ENCODE measurements at regions not wholly inside any gene's neighbourhood (a gene's known extent, or its start where the extent isn't known, plus 50 kb on each side); places are given as distances from the start of the nearest gene placed in this dataset.

- no peak for DNase-seq (ENCODE audit: low read depth)
- no peak for TF ChIP-seq CTCF (IDR thresholded peaks at IDR 0.05; ENCODE audit: low read length, missing control alignments)
- no peak overlapping the region for H3K4me3 ChIP-seq (replicated peaks; ENCODE audit: low read depth, low read length)
Measured at GRCh38 chr3:170749185-170749584, 120.8 kb downstream of the RPL22L1 start.

- H3K4me3 ChIP-seq (replicated peaks; ENCODE audit: low read depth, low read length), result no peak overlapping the region
- no peak for DNase-seq (ENCODE audit: low read depth)
- no peak for TF ChIP-seq CTCF (IDR thresholded peaks at IDR 0.05; ENCODE audit: low read length, missing control alignments)
Measured at GRCh38 chr3:170746175-170746942, 123.6 kb downstream of the RPL22L1 start.

GRCh38 chr3:170745211-170745718 is 124.7 kb downstream of the RPL22L1 start:
- peak; percentile 70 for DNase-seq (ENCODE audit: low read depth)
- no peak for TF ChIP-seq CTCF (IDR thresholded peaks at IDR 0.05; ENCODE audit: low read length, missing control alignments)
- no peak overlapping the region for H3K4me3 ChIP-seq (replicated peaks; ENCODE audit: low read depth, low read length)

- DNase-seq (ENCODE audit: low read depth), result no peak
- no peak for TF ChIP-seq CTCF (IDR thresholded peaks at IDR 0.05; ENCODE audit: low read length, missing control alignments)
- no peak overlapping the region for H3K4me3 ChIP-seq (replicated peaks; ENCODE audit: low read depth, low read length)
Measured at GRCh38 chr3:170741756-170742529, 128.1 kb downstream of the RPL22L1 start.

GRCh38 chr3:170740726-170741591 is 129.0 kb downstream of the RPL22L1 start:
- H3K4me3 ChIP-seq (replicated peaks; ENCODE audit: low read depth, low read length), result no peak overlapping the region
- peak; percentile 79 for DNase-seq (ENCODE audit: low read depth)
- no peak for TF ChIP-seq CTCF (IDR thresholded peaks at IDR 0.05; ENCODE audit: low read length, missing control alignments)

GRCh38 chr3:170740285-170740684 is 129.7 kb downstream of the RPL22L1 start:
- H3K4me3 ChIP-seq (replicated peaks; ENCODE audit: low read depth, low read length), result no peak overlapping the region
- no peak for TF ChIP-seq CTCF (IDR thresholded peaks at IDR 0.05; ENCODE audit: low read length, missing control alignments)
- no peak for DNase-seq (ENCODE audit: low read depth)
